ENCODE measurements at regions not wholly inside any gene's neighbourhood (a gene's known extent, or its start where the extent isn't known, plus 50 kb on each side); places are given as distances from the start of the nearest gene placed in this dataset.

DNA sequence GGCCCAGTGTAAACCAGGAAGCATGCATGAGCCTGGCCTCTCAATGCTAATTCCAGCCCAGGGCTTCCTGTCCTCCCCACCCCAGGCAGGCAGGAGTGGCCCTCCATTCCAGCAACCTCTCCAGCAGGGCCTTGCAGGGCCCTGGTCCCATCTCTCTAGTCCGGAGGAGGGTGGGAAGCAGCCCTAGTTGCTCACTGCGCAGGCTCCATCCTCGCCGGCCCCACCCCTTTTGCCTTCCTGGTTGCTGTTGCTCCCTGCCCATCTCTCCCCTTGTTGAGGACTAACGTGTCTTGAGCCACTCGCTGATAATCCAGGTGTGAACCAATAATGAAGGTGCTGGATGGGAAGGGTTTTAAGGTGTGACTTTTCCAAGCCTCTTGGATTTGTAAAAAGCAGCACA is 161.2 kb upstream of the BCOR start (continued):
- TF ChIP-seq, protein P1, sequence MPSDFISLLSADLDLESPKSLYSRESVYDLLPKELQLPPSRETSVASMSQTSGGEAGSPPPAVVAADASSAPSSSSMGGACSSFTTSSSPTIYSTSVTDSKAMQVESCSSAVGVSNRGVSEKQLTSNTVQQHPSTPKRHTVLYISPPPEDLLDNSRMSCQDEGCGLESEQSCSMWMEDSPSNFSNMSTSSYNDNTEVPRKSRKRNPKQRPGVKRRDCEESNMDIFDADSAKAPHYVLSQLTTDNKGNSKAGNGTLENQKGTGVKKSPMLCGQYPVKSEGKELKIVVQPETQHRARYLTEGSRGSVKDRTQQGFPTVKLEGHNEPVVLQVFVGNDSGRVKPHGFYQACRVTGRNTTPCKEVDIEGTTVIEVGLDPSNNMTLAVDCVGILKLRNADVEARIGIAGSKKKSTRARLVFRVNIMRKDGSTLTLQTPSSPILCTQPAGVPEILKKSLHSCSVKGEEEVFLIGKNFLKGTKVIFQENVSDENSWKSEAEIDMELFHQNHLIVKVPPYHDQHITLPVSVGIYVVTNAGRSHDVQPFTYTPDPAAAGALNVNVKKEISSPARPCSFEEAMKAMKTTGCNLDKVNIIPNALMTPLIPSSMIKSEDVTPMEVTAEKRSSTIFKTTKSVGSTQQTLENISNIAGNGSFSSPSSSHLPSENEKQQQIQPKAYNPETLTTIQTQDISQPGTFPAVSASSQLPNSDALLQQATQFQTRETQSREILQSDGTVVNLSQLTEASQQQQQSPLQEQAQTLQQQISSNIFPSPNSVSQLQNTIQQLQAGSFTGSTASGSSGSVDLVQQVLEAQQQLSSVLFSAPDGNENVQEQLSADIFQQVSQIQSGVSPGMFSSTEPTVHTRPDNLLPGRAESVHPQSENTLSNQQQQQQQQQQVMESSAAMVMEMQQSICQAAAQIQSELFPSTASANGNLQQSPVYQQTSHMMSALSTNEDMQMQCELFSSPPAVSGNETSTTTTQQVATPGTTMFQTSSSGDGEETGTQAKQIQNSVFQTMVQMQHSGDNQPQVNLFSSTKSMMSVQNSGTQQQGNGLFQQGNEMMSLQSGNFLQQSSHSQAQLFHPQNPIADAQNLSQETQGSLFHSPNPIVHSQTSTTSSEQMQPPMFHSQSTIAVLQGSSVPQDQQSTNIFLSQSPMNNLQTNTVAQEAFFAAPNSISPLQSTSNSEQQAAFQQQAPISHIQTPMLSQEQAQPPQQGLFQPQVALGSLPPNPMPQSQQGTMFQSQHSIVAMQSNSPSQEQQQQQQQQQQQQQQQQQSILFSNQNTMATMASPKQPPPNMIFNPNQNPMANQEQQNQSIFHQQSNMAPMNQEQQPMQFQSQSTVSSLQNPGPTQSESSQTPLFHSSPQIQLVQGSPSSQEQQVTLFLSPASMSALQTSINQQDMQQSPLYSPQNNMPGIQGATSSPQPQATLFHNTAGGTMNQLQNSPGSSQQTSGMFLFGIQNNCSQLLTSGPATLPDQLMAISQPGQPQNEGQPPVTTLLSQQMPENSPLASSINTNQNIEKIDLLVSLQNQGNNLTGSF (CRISPR knock-in tag; IDR thresholded peaks at IDR 0.05): no peak
- TF ChIP-seq ZNF383 (CRISPR knock-in tag; IDR thresholded peaks at IDR 0.05; ENCODE audit: borderline replicate concordance) (no peak), ZNF567 (CRISPR knock-in tag; IDR thresholded peaks at IDR 0.05; ENCODE audit: borderline replicate concordance) (no peak), KLF12 (CRISPR knock-in tag; IDR thresholded peaks at IDR 0.05; ENCODE audit: borderline replicate concordance) (no peak), MED13 (CRISPR knock-in tag; IDR thresholded peaks at IDR 0.05) (no peak), NFRKB (IDR thresholded peaks at IDR 0.05) (no peak), NR2F2 (IDR thresholded peaks at IDR 0.05; ENCODE audit: borderline replicate concordance, low read depth) (no peak)

DNA sequence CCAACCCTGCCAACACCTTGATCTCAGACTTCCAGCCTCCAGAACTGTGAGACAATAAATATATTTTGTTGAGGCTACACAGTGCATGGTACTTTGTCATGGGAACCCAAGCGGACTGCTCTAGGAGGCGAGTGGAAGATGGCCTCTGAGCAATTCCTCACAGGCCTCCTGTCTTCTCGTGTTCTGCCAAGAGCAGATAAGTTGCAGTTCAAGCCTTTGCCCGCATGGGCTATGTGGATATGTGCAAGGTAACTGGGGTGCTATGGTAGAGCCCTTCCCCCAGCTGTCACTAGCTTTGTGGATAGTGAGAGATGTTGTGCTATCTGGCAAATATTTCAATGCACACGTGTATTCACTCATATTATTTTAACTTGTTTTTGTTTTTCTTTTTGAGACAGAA is 156.0 kb upstream of the BCOR start:
- ATAC-seq (no peak), DNase-seq (ENCODE audit: low spot score) (no peak), FAIRE-seq (no peak)
- no peaks in the 10 kb centered on the region for H3K4me1 ChIP-seq (ENCODE audit: insufficient read depth, low read length)
- no peaks in the 10 kb centered on the region for H3K36me3 ChIP-seq (replicated peaks in 1 of 2; ENCODE audit: control insufficient read depth in 1 of 2, insufficient read depth in 2 of 2, low read length in 2 of 2)
- no peaks in the 10 kb centered on the region for H3K27me3 ChIP-seq (ENCODE audit: control insufficient read depth in 1 of 2, insufficient read depth in 2 of 2, low read length in 2 of 2)
- no peak overlapping the region for H3K27ac ChIP-seq (ENCODE audit: extremely low read length, insufficient read depth, low read length)
- WGBS (ENCODE audit: low lambda C conversion rate): 0% methylated on average over 1 of the region's 5 CpGs
- ChIA-PET CTCF (ENCODE audit: low intra/inter-chr PET ratio, low total read pairs) (no interaction called here), POLR2A (no interaction called here)
- H3K4me2 ChIP-seq (ENCODE audit: low read depth, low read length): no peak overlapping the region
- in situ Hi-C loops (cut with HindIII; ENCODE audit: extremely low pct_ligation_motif_present, low pct_unique_long_range_greater_than_20kb) (loop anchor here (25.0 kb wide), 1 partner anchor 316 kb away; no protein-coding TSS in a partner anchor), intact Hi-C loops (cut with micrococcal nuclease; ENCODE audit: unreplicated experiment) (no loop called here)
- H3K79me2 ChIP-seq (ENCODE audit: insufficient read depth, low read length): no peaks in the 10 kb centered on the region
- H3K9me3 ChIP-seq (ENCODE audit: low read length): no peaks in the 10 kb centered on the region
- H3K4me3 ChIP-seq (replicated peaks in 1 of 3; ENCODE audit: insufficient read depth in 1 of 3, low read depth in 2 of 3, low read length in 3 of 3): no peak overlapping the region
- no peak overlapping the region for H3K9ac ChIP-seq (ENCODE audit: insufficient read depth, low read depth, low read length)
- no peaks in the 10 kb centered on the region for H4K20me1 ChIP-seq (ENCODE audit: insufficient read depth, low read length)
- H2AFZ ChIP-seq (ENCODE audit: low read length): no peak overlapping the region
- no TSS peak for BruUV-seq (replicated peaks)
- no peak for TF ChIP-seq AHR (CRISPR knock-in tag; IDR thresholded peaks at IDR 0.05)
- TF ChIP-seq PHF5A (CRISPR knock-in tag; IDR thresholded peaks at IDR 0.05; ENCODE audit: low read depth, unreplicated experiment): no peak
- no peak for TF ChIP-seq ZSCAN29 (CRISPR knock-in tag; conservative IDR thresholded peaks at IDR 0.05)
- no peak for TF ChIP-seq TOPORS (CRISPR knock-in tag; IDR thresholded peaks at IDR 0.05)
- TF ChIP-seq ZNF160 (CRISPR knock-in tag; IDR thresholded peaks at IDR 0.05): no peak
- TF ChIP-seq KAT7 (CRISPR knock-in tag; IDR thresholded peaks at IDR 0.05; ENCODE audit: borderline replicate concordance): no peak
- TF ChIP-seq DNMT3B (CRISPR knock-in tag; conservative IDR thresholded peaks at IDR 0.05): no peak
- no peak for TF ChIP-seq NR2F1 (CRISPR knock-in tag; IDR thresholded peaks at IDR 0.05)
- no peak for TF ChIP-seq ZNF333 (CRISPR knock-in tag; IDR thresholded peaks at IDR 0.05; ENCODE audit: borderline replicate concordance)
- no peak for TF ChIP-seq ZNF20 (CRISPR knock-in tag; IDR thresholded peaks at IDR 0.05)
- TF ChIP-seq CENPT (CRISPR knock-in tag; IDR thresholded peaks at IDR 0.05; ENCODE audit: low read depth): no peak
- TF ChIP-seq TGIF2 (CRISPR knock-in tag; IDR thresholded peaks at IDR 0.05): no peak
- TF ChIP-seq BRCA1 (CRISPR knock-in tag; IDR thresholded peaks at IDR 0.05): no peak
- TF ChIP-seq HNF4A (CRISPR knock-in tag; IDR thresholded peaks at IDR 0.05): no peak

Data from HepG2 (cell line).